Left lobe of liver (tissue), 2 donors: ENCODE measurements at regions not wholly inside any gene's neighbourhood (a gene's known extent, or its start where the extent isn't known, plus 50 kb on each side); places are given as distances from the start of the nearest gene placed in this dataset.

Experiments used
- ATAC-seq: fragments of 200-7000 bp; cut with Tn5 transposase; one replicate; pipeline ENCODE4 v1.9.1; 2020; ENCODE audit warnings: mild to moderate bottlenecking, moderate library complexity
- DNase-seq: peaks from one replicate; pipeline ENCODE4 v3.0.0-alpha.2; 2020; ENCODE audit warnings: low spot score
- donor health status: DM: no; HTN: no; CAD: no; lungs with moderate emphysema.
- donor health status: DM: no; HTN: yes; CAD: no.

DNA sequence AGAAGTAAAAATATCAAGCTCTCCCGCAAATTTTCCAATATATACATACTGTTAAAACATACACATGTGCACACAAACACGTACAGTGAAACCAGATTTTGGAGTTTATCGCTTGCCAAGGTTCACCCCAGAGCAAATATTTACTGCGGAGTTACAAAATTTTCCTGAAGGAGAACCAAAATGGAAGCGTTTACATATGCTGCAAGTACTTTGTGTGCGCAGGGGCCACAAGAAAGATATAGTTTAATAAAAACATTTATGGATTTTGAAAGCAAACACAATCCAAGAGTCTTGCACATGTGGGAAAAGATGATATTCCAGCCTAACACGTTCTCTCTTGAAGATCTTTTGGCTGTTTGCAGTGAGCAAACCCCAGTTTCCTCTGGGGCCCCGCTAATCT lies 301.3 kb upstream of the NFE2L3 start:
- no peak for ATAC-seq
- no peak for DNase-seq

- peak; percentile 97 for ATAC-seq
- peak; percentile 79 for DNase-seq
Measured at GRCh38 chr7:25851332-25852210, 300.4 kb upstream of the NFE2L3 start.

- ATAC-seq (no peak), DNase-seq (no peak)
Measured at GRCh38 chr7:25852211-25852938, 299.6 kb upstream of the NFE2L3 start.

DNA sequence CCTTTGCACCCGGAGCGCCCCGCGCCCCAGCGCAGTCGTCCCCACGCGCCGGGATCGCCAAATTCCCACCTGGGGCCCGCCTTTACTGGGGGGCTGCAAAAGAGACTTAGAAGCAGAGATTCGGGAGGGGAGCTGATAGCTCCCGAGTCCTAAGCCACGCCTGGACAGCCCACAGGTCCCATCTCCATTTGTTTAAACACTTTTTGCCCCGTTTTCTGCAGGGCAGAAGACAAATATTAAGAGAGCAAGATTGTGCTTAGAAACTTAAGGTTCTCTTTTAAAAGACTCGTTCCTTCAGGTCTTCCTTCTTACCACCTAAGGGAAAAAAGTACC lies 299.1 kb upstream of the NFE2L3 start:
- DNase-seq: no peak

GRCh38 chr7:25853314-25853713 lies 298.7 kb upstream of the NFE2L3 start:
- ATAC-seq: no peak
- DNase-seq: no peak

More for the DNA sequence above, 299.1 kb upstream of the NFE2L3 start:
- no peak for ATAC-seq

GRCh38 chr7:25854059-25854458 lies 297.9 kb upstream of the NFE2L3 start:
- DNase-seq: no peak
- no peak for ATAC-seq

DNA sequence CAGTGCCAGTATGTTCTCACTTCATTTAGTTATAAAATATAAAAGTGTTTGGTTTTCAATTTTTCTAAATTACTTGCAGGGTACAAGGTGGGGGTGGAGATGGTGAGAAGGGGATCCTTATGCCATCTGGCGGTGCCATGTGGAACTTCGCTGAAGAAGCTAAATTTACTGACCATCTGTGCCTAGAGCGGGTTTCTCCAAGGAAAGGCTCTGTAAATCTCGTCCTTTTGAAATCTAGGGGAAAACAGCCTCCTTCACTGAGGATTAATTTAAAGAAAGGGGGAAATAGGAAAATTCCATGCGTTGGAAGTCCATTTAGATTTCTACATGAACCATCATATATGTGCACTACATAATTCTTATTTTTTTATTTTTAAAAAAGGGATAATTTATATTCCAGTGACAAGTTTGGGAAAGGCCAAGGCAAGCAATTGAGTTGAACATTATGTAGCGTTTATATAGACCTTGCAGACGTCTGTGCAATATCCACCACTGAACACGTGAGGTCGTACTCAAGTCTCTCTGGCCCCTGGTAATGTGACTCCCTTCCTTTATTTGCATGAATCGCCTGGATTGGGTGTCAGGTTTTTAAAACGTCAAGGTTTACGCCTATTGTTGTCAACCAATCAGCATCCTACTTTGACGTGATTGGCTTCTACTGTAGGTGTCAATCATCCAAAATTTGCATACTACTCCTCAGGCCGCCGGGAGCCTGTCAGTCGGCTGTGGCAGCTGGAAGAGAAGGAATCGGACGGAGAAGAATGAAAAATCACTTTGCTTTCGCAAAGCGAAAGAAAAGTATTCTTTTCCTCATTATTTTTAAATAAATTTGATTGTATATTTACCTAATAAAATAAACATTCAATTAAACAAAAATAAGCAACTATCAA lies 297.1 kb upstream of the NFE2L3 start:
- no peak for ATAC-seq
- no peak for DNase-seq

DNA sequence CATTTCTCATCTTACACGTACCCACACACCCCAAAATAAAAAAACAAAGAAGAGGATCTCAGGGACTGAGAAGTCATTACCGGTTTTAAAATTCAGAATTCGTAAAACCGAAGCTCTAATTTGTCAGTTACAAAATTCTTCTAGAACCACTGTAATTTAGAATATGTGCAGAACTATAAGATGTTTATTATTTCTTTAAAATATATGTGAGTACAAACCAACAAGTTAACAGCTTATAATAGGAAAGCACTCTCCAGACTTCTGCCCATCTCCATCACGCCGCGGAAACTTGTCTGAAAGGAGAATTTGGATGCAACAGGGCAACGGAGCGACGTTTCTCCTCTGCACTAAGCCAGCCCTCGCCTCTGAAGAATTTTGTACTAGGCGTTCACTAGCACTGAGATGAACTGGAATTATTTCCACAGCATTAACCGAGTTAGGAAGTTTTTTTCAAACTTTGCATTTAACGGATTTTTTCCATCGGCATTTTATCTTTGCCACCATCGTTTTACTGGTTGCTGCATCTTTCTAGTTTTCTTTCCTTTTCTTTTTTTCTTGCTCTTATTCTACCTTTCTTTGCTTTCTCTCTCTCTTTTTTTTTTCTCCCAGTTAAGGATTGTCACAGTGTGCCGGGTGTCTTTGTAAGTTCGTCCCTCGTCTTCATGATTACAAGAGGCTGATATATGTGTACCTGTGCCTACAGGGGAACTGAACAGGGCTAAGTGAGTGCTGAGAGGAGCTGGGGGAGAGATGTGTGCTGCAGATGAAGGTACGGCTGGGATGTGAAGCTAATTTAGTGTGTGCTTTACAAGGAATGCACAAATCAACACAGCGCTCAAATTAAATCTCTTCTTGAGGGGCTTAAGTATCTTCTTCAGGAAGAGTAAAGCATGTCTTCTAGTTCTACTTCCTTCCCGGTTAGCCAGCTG lies 295.9 kb upstream of the NFE2L3 start:
- no peak for DNase-seq
- no peak for ATAC-seq

DNA sequence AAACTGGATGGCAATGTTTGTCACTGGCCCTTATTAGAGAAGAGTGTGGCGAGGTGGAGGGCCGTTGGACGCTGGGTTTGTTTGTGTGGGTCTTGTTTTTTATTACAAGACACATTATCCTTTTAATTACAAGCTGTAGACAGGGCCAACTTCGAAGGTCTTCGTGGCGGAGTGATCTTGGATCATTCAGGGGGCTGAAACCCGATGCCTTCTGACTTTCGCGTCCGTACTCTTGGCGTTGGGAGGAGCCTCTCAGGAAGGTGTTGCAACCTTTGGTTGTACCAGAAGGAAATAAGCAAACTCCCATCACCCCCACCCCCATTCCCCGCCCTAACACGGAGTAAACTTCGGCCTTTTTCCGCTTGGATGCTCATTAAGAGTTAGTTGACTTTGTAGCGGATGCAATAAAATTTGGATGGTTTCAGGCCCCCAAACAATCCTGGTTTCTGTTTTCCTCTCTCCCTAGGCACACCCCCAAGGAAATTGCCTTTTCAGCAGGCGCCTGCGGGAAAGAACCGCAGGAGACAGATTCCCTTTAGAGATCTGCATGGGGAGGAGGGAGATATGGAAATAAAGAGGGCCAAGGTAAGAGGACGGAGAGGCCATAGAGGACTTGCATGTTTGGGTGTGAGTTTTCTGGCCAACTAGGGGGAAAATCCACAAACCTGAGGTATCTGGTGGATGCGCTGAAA lies 294.5 kb upstream of the NFE2L3 start:
- DNase-seq (no peak), ATAC-seq (no peak)

GRCh38 chr7:25858200-25858524 lies 293.8 kb upstream of the NFE2L3 start:
- ATAC-seq (no peak), DNase-seq (no peak)

DNA sequence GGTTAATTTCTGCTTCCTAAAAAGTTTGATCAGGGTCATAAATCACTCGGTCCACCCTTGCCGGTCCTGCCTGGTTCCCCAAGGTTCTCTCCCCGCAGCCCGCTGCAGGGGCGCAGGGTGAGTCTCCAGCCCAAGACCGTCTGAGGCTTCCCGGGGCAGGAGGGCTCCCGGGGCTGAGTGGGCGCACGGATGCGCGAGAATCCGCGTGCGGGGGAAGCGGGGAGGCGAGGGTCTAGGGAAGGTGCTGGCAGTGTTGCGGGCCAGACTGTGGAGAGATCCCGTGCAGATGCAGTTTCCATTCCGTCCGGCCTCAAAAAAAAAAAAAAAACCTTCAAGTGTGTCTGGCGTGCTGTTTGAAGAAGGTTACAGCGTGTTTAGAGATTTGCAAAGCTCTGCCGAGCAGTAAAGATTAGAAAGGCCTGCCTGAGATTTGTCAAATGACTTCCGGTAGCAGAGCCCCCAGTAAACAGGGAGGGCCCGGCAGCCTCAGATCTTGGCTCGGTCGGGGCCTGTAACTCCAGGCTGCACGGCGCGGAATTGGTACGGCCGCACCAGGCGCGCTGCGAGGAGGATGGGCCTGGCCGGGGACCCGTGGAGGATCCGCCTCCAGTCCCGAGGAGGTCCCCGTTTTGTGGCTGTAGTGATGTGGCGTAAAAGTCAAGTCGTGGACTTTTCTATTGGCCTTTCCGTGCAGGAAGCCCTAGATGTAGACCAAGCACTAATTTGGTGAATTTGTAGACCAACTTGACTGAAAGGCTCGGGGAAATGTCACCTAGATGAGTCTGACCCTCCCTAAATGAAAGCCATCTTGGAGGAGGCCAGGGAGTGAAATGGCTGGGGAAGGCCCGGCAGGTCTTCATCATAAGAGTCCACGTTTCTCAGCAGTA lies 293.2 kb upstream of the NFE2L3 start:
- no peak for DNase-seq
- no peak for ATAC-seq

- no peak for ATAC-seq
Measured at GRCh38 chr7:25859412-25860274, 292.4 kb upstream of the NFE2L3 start.

GRCh38 chr7:25860275-25861163 lies 291.5 kb upstream of the NFE2L3 start:
- ATAC-seq (no peak), DNase-seq (no peak)

More at GRCh38 chr7:25859412-25860274, 292.4 kb upstream of the NFE2L3 start:
- DNase-seq: no peak

DNA sequence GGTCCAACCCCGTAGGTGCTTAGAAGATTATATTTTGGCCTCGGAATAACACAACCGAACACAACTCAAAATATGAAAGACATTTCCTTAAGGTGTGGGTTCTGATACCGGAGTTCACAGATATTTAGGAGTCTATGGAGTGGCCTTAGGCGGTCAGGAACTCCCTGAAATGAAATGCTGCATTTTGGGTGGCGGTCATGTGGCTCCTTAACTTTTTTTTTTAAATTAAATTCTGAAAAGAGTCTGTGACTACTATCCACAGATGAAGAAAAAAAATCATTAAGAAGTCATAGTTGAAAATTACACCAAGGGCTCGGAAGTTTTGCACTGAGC lies 290.9 kb upstream of the NFE2L3 start:
- no peak for DNase-seq

GRCh38 chr7:25861601-25862260 lies 290.3 kb upstream of the NFE2L3 start:
- ATAC-seq: no peak
- no peak for DNase-seq

More for the DNA sequence above, 290.9 kb upstream of the NFE2L3 start:
- no peak for ATAC-seq

- DNase-seq (peak; percentile 65), ATAC-seq (peak; percentile 75)
Measured at GRCh38 chr7:25862261-25863004, 289.6 kb upstream of the NFE2L3 start.
